ENCODE measurements at regions not wholly inside any gene's neighbourhood (a gene's known extent, or its start where the extent isn't known, plus 50 kb on each side); places are given as distances from the start of the nearest gene placed in this dataset.

DNA sequence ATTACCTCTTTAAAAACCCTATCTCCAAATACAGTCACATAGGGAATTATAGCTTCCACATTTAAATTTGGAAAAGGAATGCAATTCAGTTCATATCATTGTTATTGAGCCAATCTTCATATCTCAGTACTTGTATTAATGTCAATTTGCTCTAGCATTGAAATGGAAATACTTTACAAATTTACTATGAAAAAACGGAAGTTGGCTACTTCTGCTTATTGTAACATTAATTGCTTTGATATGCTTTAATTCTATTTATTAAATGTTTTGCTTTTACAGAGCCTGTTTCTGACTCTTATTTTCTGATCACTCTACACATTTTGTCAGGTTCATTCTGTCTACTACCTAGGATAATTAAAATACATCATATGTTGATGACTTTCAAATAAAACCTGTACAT, 412.6 kb downstream of the KCNJ3 start:
- DNase-seq: no peak

DNA sequence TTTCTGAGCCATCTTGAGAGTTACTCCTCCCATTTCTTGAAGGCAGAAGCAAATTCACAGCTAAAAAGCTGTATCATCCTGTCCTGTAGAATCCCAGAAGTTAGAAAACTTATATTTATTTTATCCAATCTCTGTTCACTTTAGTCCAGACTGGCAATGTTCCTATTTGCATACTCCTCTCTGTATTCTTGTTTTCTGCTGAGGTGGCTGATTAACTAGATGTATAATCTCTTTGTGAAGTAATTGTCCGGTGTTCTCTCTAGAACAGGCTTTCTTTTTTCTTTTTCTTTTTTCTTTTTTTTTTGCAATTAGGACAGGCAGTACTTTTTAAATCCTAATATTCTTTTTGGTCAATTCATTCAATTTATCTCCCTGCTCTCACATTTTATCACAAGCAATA, 411.0 kb downstream of the KCNJ3 start:
- DNase-seq: no peak

DNA sequence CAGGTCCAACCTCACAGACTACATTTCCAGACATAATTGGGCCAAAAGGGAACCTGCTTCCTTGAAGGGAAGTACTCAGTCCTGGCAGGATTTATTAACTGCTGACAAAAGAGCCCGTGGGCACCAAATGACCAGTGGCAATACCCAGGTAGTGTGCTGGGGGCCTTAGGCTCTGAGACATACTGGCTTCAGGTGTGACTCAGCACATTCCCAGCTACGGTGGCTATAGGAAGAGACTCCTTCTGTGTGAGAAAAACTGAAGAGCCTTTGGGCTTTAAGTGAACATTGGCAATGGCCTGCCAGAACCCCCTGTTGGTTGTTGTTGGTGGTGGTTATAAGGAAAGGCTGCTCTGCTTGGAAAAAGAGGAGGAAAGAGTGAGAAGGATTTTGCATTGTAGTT, 401.8 kb downstream of the KCNJ3 start:
- DNase-seq: no peak

DNA sequence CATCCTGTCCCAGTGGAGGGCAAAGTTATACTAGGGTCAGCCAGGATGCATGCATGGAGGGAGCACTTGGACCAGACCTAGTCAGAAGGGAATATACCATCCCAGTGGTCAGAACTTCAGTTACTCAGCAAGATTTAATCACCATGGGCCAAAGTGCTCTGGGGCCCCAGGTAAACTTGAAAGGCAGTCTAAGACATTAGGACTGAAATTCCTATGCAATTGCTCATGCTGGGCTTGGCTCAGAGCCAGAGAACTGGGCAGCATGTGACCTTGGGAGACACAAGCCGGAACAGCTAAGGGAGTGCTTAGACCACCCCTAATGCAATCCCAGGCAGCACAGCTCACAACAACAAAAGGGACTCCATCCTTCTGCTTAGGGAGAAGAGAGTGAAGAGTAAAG, 401.3 kb downstream of the KCNJ3 start:
- DNase-seq: no peak

DNA sequence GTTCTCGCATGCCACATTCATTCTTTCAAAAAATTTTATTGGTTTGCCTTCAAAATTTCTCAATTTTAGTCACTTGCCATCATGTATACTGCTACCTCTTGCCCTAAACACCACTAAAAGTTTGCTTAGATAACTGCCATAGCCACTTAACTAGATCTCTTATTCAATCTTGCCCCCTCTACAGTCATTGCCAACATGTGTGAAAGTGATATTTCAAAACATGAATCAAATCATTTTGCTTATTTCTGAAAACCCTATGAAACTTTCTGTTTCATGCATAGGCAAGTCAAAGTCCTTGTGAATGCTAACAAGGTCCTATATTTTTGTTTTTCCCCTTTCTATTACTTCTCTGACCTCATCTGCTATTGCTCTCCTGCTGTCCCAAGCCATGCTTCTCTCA, 397.1 kb downstream of the KCNJ3 start:
- no peak for DNase-seq

DNA sequence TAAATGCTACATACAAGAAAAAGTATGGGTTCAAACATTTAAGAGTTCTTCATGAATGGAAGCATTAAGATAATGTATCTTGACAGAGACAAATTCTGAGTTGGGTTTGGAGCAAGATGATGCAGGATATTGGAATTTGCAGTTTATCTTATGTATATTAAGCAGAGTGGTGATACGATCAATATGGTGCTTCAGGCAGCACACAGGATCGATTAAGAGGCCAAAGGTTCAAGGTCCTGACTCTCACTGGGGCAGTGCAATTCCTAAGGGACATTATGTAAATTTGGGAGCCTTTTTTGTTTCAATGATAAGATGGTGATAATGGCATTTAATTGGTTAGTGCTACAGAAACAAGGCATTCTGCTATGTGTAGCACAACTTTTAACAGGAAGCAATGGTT, 381.9 kb downstream of the KCNJ3 start:
- DNase-seq: no peak

DNA sequence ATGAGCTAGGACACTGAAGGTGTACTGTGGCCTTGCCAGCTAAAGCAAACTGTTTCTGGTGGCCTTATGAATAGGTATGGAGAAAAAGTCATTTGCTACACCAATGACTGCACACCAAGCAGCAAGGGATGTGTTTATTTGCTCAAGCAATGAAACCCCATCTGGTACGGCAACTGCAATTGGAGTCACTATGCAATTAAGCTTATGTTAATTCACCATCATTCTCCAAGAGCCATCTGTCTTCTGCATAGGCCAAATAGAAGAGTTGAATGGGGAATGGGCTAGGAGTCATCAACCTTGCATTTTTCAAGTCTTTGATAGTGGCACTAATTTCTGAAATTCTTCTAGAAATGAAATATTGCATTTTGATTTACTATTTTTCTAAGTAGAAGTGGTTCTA, 372.0 kb downstream of the KCNJ3 start:
- DNase-seq: no peak

DNA sequence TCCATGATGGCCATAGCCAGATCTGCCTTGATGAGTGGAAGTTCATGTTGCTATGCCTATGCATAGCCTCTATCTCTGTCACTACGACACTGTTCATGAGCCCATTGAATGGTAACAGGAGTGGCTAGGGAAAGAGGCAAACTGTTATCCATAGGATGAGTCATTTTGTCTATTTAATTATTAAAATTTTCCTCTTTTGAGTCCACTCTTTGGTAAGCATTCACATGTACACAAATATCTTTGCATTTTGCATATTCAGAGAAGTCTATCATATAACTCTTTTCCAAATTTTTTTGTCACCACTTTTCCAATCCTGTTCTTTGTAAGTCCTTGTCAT, 364.4 kb downstream of the KCNJ3 start:
- DNase-seq: no peak

DNA sequence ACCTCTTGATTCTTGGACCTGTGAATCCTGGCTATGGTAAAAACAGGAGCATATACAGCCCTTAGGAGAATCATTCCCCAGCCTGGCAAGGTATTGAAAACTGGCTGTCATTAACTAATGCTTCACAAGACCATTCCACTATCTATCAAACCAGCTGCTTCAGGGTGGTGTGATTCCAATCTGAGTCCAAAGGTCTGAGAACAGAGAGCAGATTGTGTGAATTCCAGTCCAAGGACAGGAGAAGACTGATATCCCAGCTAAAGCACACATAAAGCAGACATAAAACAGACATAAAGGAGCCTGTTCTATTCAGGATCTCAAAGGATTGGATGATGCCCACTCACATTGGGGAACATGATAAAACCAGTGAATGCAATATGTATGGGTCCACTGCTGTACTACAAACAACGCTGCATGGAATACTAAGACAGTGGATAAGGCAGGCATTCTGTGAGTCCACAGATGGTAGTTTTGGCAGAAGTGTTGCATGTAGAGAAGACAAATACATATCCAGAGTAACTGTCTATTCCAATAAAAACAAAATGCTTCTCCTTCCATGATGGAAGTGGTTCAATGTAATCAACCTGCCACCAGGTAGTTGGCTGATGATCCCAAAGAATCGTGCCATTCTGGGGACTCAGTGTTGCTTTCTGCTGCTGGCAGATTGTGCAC, 363.9 kb downstream of the KCNJ3 start:
- no peak for DNase-seq

DNA sequence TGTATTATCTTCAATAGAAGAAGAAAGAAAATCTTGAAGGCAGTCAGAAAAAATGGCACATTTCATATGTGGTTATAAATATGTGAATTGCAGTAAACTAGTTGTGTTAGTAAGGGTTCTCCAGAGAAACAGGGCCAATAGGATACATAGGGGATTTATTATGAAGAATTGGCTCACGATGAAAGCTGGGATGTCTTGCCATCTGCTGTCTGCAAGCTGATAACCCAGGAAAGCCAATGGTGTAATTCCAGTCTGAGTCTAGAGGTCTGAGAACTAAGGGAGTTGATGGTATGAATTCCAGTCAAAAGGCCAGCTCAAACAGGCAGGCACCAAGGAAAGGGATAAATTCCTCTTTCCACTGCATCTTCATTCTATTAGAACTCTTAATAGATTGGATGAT, 362.4 kb downstream of the KCNJ3 start:
- no peak for DNase-seq

DNA sequence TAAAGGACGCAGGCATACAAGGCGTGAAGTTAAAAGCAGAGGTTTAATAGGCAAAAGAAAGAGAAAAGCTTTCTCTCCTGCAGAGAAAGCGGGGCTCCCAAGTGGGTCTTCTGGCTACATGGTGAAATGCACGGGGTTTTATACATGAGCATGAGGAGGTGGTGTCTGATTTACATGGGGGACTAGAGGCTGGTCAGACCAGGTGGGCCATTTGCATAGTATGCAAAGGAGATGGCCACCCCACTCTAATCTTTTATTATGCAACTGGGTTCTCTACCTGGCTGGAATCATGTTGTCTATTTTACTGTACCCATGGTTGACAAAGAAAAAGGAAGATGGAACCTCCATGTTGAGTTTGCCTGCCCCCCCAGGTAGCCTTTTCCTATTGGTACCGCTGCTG, 356.2 kb downstream of the KCNJ3 start:
- no peak for DNase-seq

DNA sequence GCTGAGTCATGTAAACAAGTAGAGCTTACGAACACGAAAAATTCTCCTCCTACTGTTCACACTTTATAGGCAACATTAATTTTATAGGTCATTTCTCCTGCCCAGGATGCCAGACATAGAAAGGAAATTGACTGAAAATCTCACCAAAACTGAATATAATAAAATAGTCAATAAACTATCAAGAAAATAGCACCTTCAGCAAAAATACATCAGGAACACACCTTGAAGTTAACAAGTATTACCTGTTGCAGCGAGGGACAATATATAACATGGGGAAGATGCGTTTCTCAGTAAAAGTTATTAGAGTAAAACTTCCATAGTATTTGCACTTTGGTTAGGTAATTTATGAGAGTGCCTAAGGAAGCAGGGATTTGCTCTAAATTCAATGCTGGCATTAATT, 344.6 kb downstream of the KCNJ3 start:
- no peak for DNase-seq

DNA sequence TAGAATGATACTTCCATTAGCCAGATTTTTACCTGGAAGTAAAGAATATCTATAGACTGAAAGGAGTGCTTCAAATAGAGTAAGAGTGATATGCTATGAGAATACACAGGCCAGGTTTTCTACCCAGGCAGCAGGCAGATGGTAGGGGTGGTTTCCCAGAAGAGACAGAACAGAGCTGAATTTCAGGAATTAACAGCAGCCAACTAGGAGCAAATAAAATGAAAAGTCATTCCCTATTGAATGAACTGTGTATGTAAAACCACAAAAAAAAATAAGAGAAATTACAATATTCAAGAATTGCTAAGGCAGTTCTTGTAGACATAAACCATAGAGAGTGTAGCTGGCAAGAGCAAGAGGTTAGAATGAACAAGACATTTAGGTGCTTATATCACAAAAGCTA, 336.8 kb downstream of the KCNJ3 start:
- DNase-seq: no peak

DNA sequence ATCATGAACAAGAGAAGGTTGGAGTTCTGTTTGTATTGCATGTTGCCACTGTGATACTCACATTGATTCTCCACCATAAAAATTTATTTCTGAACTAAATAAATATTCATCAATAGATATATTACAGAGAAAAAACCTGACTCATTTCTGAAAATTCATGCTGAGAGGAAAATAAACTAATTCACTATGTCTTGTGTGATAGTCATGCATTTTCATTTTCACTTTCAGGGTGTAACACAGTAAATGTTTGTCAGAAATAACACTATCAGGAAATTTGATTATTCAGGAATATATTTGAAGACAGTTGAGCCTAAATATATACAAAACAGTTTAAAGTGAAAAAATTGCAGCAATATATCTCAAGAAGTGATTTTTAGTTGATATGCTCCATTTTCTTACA, 335.2 kb downstream of the KCNJ3 start:
- no peak for DNase-seq

DNA sequence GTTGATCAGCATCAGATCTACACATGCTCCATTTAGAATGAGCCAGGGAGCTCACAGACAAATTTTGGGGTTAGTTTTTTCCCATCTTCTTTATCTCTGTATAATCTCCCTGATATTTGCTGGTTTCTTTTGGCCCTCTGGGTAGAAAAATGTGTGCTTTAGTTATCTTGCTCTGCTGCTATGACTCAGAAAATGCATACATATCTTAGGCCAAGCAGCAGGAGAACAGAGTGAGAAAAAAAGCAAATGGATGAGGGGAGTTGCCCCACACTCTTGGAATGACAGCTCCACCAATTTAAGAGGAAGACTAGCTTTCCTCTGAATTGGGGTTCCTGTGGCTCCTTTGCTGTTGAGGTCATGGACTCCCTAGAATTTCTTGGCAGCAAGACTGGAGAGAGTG, 331.8 kb downstream of the KCNJ3 start:
- no peak for DNase-seq

DNA sequence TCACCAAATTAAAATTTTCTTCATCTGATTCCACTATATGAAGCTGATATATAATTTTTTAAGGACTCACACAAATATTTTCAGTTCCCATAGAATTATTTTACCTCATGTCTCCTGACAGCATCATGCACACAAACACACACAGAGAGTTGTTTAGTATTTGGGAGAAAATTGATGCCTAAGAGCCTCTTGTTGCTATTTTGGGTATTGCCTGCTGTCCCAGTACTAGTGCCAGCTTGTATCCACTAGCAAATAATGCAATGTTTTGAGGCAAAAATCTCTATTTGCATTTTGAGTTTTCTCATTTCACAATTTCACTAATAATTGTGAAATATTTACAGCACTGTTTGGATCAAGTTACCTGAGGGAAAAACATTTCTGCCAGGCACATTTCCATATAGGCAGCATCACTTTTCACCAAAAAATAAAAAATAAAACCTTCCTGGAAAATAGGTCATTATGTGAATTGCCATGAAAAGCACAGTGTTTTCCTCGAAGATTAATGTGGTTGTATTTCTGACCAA, 328.2 kb downstream of the KCNJ3 start:
- DNase-seq: no peak

DNA sequence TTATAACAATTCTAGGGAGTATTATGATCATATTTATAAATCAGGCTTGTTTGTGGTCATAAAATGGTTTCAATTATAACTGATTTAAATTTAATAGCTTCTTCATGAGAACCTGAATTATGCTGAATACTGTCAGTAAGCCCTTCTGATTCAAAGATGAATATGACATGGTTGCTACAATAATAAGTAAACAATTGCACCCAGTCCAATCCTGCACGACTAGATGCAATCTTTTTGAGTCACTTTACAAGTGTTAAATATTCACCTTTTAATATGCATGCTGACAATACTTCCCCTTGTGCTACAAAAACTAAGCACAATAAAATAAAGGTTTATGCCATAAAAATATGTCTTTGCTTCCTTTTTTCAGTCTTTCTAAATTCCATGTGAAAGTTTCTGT, 325.2 kb downstream of the KCNJ3 start:
- DNase-seq: no peak

DNA sequence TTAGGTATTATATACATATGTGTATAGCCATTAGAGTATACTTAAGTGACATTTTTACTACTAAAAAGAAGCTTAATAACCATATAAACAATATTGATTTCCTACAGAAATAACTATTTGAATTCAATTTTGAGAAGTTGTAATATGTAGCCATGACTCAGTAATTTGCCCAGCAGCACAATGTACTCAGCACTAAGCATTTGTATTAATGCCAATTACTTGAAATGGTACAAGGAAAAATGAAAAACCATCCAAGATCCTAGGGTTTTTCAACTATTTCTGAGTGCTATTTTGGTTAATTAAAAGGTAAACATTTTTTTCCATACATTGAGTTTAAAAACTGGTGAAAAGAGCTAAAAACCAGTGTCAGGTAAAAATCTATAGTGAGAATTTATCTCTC, 324.0 kb downstream of the KCNJ3 start:
- no peak for DNase-seq

DNA sequence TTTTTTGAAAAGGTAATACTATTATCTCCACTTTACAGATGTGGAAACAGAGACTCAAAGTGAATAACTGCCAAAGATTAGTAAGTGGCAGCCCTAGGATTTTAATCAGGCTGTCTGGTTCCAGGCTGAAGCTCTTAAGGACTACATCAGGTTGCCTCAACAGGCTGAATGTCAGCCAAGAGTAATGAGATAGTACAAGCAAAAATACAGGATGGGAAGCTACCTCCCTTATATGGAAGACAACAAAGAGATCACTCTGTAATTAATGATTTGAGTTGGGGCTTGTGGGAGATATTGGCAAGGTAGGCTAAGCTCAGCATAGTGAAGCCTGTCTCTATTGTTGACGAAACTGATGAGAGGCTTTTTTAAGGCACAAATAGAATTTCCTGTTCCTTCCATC, 323.1 kb downstream of the KCNJ3 start:
- no peak for DNase-seq

DNA sequence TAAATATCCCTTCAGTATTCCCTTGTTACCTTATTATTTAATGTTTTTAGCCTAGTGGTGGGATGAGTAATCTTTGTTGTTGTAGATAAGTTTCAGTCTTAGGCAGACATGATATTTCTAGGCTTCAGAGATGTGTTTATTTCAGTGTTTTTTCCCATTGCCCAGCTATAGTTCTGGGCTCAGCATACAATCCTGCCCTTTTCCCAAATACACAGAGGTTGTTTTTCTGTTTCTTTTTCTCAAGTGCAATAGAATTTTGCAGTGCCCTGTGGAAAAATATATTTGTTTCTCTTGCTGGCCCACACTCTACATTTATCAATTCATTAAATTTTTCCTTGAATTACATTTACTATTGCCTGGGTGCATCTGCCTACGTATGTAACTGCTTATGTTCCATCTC, 321.8 kb downstream of the KCNJ3 start:
- no peak for DNase-seq

DNA sequence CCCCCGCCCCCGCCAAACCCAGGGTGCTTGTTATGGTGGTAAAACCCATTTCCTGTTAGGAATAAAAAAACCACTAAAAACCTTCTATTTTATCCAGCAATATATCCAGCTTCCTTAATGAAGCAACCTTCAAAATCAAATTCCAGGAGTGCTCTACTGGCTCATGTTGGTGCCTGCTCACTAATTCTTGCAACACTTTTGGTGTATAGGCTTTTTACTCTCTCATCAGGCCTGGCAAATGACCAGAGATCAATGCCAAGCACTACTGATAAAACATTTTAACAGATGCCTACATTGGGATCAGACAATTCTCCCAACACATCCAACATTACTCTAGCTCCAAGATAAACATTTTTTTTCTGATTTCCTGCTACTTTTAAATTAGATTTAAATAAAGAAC, 312.4 kb downstream of the KCNJ3 start:
- DNase-seq: no peak

DNA sequence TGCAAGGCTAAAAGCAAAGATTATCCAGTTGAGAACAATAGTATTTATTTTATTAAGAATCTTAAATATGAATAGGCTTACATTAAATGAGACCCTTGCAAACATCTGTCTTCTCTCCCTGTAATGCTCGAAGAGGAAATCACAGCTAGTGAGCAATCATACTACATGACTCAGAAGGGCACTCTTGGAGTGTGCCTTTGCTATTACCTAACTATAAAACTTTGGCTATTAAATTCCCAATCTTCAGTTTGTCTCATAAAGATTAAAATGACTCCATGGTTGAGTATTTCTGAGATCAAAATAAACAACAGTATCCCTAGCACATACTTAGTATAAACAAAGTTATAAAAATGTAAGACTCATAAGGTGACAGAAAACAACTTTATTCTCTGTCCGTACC, 296.9 kb downstream of the KCNJ3 start:
- DNase-seq: no peak

DNA sequence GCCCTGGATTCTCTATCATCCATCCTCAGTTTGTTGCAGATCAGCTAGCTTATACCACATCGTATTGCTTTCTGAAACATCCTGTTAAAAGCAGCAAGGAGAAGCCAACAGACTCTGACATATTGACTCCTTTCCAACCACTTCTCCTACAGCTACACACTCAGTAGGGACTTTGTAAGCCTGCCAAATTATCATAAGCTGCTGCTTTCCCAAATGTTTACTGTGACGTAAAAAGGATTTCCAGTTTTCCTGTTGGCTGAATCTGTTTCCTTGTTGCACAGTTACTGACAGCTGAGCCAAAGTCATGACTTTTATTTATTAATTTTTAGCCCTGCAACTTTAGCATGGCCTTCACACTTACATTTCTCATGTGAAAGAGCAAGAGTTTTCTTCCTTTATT, 294.3 kb downstream of the KCNJ3 start:
- DNase-seq: no peak

DNA sequence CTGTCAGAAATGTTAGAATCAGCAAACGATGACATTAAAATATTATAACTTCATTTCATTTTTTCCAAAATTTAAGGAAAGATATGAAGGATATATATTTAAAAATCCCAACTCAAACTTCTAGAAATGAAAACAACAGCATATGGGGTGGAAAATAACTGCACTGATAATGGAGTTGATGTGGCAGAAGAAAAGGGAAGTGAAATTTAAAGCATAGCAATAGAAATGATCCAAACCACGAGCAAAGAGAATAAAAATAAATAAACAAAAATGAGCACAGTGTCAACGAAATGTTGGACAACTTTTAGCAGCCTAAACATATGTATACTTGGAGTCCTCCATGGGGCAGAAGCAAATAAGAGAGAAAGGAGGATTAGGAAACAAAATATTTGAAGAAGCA, 280.2 kb downstream of the KCNJ3 start:
- no peak for DNase-seq

DNA sequence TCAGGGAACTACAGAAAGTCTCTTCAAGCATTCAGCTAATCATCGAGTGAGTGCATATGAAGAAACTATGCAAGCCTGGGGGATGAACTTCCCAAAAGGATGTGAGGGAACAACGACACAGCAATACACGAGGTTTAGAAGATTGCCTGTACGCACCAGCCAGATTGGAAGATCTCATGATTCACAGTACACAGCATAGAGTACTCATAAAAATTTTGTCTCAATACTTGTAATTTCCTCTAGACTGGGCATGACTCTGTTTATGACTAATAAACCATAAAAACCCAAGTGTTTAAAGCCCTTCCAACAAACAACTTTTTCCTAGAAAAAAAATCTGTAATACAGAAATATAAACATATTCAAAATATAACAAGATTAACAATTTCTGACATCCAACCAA, 279.7 kb downstream of the KCNJ3 start:
- DNase-seq: no peak

DNA sequence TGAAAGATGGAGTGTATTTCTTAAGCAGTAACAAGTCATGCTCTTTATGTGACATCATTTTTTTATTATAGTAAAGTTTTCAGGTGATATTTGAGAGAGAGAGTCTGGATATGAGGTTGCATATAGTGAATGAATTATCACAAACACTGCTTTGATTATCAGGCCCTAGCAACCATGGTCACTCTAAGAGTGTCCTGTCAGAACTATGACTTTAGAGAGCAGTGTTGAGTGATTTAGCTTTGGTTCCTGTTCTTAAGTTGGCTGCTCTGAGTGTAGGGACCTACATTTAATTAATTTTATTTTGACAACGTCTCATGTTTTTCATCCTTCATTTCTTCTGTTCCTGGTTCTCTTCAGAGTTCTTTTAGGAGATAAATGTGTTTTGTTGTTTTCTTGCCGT, 275.5 kb downstream of the KCNJ3 start:
- no peak for DNase-seq
